Colonic mucosa (tissue), 4 donors: ENCODE measurements at regions not wholly inside any gene's neighbourhood (a gene's known extent, or its start where the extent isn't known, plus 50 kb on each side); places are given as distances from the start of the nearest gene placed in this dataset.

Source experiments
- DNase-seq: peaks from one replicate; pipeline ENCODE4 v3.0.0-alpha.2; 2020
- H3K27ac ChIP-seq: fragments of 200-600 bp; one replicate; pipeline ENCODE4 v1.8.0; 2021
- H3K27me3 ChIP-seq: fragments of 200-600 bp; one replicate; pipeline ENCODE4 v1.8.0; 2021
- H3K36me3 ChIP-seq: fragments of 200-600 bp; one replicate; pipeline ENCODE4 v1.8.0; 2021
- H3K4me1 ChIP-seq: fragments of 200-600 bp; one replicate; pipeline ENCODE4 v1.8.0; 2021; ENCODE audit warnings: mild to moderate bottlenecking
- H3K4me3 ChIP-seq: fragments of 200-600 bp; one replicate; pipeline ENCODE4 v1.8.0; 2021
- H3K9ac ChIP-seq, 2 donors: one replicate each; pipeline ENCODE4 v1.7.0; 2013; ENCODE audit warnings: control low read depth in 2 of 2, low read depth in 2 of 2, low read length in 2 of 2
- H3K9me3 ChIP-seq: fragments of 200-600 bp; one replicate; pipeline ENCODE4 v1.8.0; 2021
- intact Hi-C: fragments of 100-400 bp; cut with DNase I; formaldehyde crosslinking; loops from one replicate; pipeline ENCODE4 v1.14.1; 2022
- TF ChIP-seq, protein P1 (sequence below): fragments of 200-600 bp; IDR thresholded peaks from one replicate; pipeline ENCODE4 v1.8.0; 2022; ENCODE audit warnings: antibody characterized with exemption, mild to moderate bottlenecking
- donor health status: healthy.
- donor health status: DM: no; HTN: no; CAD: no.
- donor health status: DM: no; HTN: no; CAD: no.

- TF ChIP-seq, protein P1, sequence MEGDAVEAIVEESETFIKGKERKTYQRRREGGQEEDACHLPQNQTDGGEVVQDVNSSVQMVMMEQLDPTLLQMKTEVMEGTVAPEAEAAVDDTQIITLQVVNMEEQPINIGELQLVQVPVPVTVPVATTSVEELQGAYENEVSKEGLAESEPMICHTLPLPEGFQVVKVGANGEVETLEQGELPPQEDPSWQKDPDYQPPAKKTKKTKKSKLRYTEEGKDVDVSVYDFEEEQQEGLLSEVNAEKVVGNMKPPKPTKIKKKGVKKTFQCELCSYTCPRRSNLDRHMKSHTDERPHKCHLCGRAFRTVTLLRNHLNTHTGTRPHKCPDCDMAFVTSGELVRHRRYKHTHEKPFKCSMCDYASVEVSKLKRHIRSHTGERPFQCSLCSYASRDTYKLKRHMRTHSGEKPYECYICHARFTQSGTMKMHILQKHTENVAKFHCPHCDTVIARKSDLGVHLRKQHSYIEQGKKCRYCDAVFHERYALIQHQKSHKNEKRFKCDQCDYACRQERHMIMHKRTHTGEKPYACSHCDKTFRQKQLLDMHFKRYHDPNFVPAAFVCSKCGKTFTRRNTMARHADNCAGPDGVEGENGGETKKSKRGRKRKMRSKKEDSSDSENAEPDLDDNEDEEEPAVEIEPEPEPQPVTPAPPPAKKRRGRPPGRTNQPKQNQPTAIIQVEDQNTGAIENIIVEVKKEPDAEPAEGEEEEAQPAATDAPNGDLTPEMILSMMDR, result no peak
- intact Hi-C loops, result no loop called here
- no peak overlapping the region for H3K4me3 ChIP-seq
- no peaks in the 10 kb centered on the region for H3K36me3 ChIP-seq
- no peak for DNase-seq
- H3K9ac ChIP-seq, result no peak overlapping the region
- H3K27me3 ChIP-seq, result no peaks in the 10 kb centered on the region
- no peaks in the 10 kb centered on the region for H3K4me1 ChIP-seq
- H3K9me3 ChIP-seq, result no peaks in the 10 kb centered on the region
- no peak overlapping the region for H3K27ac ChIP-seq
Observed at GRCh38 chr6:8180327-8181159, 78.2 kb upstream of the EEF1E1 start.

GRCh38 chr6:8177721-8178120 lies 75.4 kb upstream of the EEF1E1 start:
- H3K4me3 ChIP-seq, result no peak overlapping the region
- H3K9ac ChIP-seq, result no peak overlapping the region
- H3K27ac ChIP-seq, result no peak overlapping the region
- no peaks in the 10 kb centered on the region for H3K36me3 ChIP-seq
- no peaks in the 10 kb centered on the region for H3K27me3 ChIP-seq
- TF ChIP-seq, protein P1, result no peak
- intact Hi-C loops, result no loop called here
- no peaks in the 10 kb centered on the region for H3K9me3 ChIP-seq
- DNase-seq, result no peak
- no peaks in the 10 kb centered on the region for H3K4me1 ChIP-seq

DNA sequence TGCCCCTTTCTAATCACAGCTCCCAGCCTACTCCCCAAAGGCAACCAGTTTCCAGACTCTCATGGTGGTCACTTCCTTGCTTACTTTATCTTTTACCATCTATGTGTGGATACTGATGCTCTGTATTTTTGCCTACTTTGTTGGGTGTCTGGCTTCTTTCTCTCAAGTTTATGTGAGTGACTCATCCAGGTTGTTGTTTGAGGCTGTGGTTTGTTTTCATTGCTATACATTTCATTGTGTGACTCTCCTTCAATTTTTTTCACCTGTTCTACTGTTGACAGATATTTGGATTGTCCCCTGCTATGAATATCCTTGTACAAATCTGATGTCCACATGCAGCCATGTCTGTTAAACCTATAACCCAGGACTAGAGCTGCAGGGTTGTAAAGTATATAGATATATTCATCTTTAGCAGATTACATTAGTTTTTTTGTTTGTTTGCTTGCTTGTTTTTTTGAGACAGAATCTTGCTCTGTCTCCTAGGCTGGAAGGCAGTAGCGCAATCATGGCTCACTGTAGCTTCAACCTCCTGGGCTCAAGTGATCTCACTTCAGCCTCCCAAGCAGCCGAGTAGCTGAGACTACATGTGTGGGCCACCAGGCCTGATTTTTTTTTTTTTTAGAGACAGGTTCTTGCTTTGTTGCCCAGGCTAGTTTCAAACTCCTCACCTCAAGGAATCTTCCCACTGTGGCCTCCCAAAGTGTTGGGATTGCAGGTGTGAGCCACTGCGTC lies 72.9 kb upstream of the EEF1E1 start:
- Histone ChIP-seq H3K36me3 (no peaks in the 10 kb centered on the region), H3K9ac (no peak overlapping the region), H3K27ac (no peak overlapping the region), H3K9me3 (no peaks in the 10 kb centered on the region), H3K27me3 (no peaks in the 10 kb centered on the region), H3K4me3 (no peak overlapping the region), H3K4me1 (no peaks in the 10 kb centered on the region)
- intact Hi-C loops, result no loop called here
- TF ChIP-seq, protein P1, result no peak
- no peak for DNase-seq

DNA sequence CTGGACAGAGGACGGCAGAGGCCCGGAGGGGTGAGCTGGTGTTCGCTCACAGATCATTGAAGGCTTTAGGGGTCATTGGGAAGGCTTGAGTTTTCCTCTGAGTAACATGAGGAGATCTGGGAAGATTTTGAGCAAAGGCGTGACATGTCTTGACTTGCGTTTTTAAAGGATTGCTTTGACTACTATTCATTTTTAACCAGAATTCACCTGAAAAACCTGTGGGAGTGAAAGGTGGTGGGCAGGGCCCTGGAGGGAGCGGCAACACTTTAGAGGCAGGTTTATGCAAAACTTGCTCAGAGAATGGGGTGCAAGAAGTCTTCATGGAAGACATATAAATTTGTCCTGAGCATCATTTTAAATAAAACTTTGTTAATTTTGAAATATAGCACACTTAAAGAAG lies 72.2 kb upstream of the EEF1E1 start:
- TF ChIP-seq, protein P1, result no peak
- Histone ChIP-seq H3K9me3 (no peaks in the 10 kb centered on the region), H3K27me3 (no peaks in the 10 kb centered on the region), H3K36me3 (no peaks in the 10 kb centered on the region), H3K9ac (no peak overlapping the region), H3K4me1 (no peaks in the 10 kb centered on the region), H3K4me3 (no peak overlapping the region), H3K27ac (no peak overlapping the region)
- DNase-seq, result no peak
- intact Hi-C loops, result no loop called here

DNA sequence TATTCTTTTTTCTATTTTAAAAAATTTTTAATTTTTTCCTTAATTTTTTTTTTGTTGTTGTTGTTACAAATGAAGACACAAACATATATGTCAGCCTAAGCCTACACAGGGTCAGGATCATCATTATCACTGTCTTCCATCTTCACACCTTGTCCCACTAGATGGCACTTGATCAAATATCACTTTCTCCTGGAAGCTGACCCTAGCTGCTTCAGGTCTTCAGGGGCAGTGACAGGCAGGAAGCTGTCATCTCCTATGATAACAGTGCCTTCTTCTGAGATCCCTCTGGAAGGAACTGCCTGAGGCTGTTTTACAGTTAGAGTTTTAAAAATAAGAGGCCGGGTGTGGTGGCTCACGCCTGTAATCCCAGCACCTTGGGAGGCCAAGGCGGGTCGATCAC lies 70.2 kb upstream of the EEF1E1 start:
- TF ChIP-seq, protein P1, result no peak

More for the DNA sequence above, 70.2 kb upstream of the EEF1E1 start:
- H3K4me1 ChIP-seq, result no peaks in the 10 kb centered on the region
- intact Hi-C loops, result no loop called here
- H3K27ac ChIP-seq, result no peak overlapping the region
- H3K27me3 ChIP-seq, result no peaks in the 10 kb centered on the region
- H3K9ac ChIP-seq, result no peak overlapping the region
- no peak for DNase-seq
- no peaks in the 10 kb centered on the region for H3K36me3 ChIP-seq
- no peak overlapping the region for H3K4me3 ChIP-seq
- H3K9me3 ChIP-seq, result no peaks in the 10 kb centered on the region
